Right atrium auricular region (tissue), 2 donors: ENCODE measurements at regions not wholly inside any gene's neighbourhood (a gene's known extent, or its start where the extent isn't known, plus 50 kb on each side); places are given as distances from the start of the nearest gene placed in this dataset.

ENCODE experiments used
- DNase-seq: peaks from one replicate; pipeline ENCODE4 v3.0.0-alpha.2; 2019; ENCODE audit warnings: low spot score
- H3K27ac ChIP-seq, 2 donors: fragments of 200-600 bp; sonication (generic); 1 replicate in 1 of 2; 2 replicates in 1 of 2; pipeline ENCODE4 v1.5.1; 2016 to 2019
- H3K27me3 ChIP-seq, 2 donors: fragments of 200-600 bp; sonication (generic); one replicate each; pipeline versions ENCODE4 v1.5.1 to v1.6.0; 2017 to 2019
- H3K36me3 ChIP-seq: fragments of 200-600 bp; sonication (generic); one replicate; pipeline ENCODE4 v1.5.1; 2016
- H3K4me1 ChIP-seq, 2 donors: fragments of 200-600 bp; sonication (generic); one replicate each; pipeline versions ENCODE4 v1.5.1 to v1.6.0; 2017 to 2019
- H3K4me3 ChIP-seq, 2 donors: fragments of 200-600 bp; sonication (generic); 1 replicate in 1 of 2; 2 replicates in 1 of 2; pipeline ENCODE4 v1.5.1; 2017 to 2019; ENCODE audit warnings: mild to moderate bottlenecking in 1 of 2, moderate library complexity in 1 of 2
- H3K9me3 ChIP-seq, 2 donors: fragments of 200-600 bp; sonication (generic); one replicate each; pipeline ENCODE4 v1.5.1; 2019
- TF ChIP-seq, protein P1 (sequence below), 2 donors: fragments of 200-600 bp; sonication (generic); IDR thresholded peaks; one replicate each; pipeline ENCODE4 v1.5.1; 2019; ENCODE audit warnings: antibody characterized with exemption in 2 of 2

DNA sequence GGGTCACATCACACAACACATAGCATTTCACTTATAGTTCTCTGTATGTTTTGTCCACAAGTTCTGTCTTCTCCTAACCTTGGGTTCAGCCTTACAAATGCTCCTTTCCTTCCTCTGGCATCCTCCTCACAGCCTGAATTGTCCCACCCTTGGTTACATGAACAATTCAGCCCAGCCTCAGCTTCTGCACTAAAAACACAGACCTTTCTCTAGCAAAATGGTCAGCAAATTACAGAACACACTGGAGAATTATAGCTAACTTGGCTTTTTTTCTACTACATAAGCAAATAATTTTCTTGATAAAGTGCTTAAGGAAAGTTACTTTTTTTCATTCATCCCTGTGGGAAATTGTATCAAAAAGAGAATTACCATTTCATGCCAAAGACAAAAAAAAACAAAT, 94.8 kb upstream of the COL5A2 start:
- TF ChIP-seq, protein P1, sequence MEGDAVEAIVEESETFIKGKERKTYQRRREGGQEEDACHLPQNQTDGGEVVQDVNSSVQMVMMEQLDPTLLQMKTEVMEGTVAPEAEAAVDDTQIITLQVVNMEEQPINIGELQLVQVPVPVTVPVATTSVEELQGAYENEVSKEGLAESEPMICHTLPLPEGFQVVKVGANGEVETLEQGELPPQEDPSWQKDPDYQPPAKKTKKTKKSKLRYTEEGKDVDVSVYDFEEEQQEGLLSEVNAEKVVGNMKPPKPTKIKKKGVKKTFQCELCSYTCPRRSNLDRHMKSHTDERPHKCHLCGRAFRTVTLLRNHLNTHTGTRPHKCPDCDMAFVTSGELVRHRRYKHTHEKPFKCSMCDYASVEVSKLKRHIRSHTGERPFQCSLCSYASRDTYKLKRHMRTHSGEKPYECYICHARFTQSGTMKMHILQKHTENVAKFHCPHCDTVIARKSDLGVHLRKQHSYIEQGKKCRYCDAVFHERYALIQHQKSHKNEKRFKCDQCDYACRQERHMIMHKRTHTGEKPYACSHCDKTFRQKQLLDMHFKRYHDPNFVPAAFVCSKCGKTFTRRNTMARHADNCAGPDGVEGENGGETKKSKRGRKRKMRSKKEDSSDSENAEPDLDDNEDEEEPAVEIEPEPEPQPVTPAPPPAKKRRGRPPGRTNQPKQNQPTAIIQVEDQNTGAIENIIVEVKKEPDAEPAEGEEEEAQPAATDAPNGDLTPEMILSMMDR (IDR thresholded peaks at IDR 0.05) = no peak
- Histone ChIP-seq H3K4me1 (no peaks in the 10 kb centered on the region), H3K9me3 (no peaks in the 10 kb centered on the region), H3K36me3 (no peaks in the 10 kb centered on the region), H3K4me3 (no peak overlapping the region), H3K27me3 (no peaks in the 10 kb centered on the region), H3K27ac (no peak overlapping the region)
- DNase-seq = no peak

GRCh38 chr2:189276277-189276676, 96.7 kb upstream of the COL5A2 start:
- no peaks in the 10 kb centered on the region for H3K36me3 ChIP-seq
- DNase-seq = no peak
- H3K4me3 ChIP-seq = no peak overlapping the region
- no peaks in the 10 kb centered on the region for H3K4me1 ChIP-seq
- H3K27me3 ChIP-seq = no peaks in the 10 kb centered on the region
- H3K27ac ChIP-seq = no peak overlapping the region
- H3K9me3 ChIP-seq = no peaks in the 10 kb centered on the region
- TF ChIP-seq, protein P1 (IDR thresholded peaks at IDR 0.05) = no peak

DNA sequence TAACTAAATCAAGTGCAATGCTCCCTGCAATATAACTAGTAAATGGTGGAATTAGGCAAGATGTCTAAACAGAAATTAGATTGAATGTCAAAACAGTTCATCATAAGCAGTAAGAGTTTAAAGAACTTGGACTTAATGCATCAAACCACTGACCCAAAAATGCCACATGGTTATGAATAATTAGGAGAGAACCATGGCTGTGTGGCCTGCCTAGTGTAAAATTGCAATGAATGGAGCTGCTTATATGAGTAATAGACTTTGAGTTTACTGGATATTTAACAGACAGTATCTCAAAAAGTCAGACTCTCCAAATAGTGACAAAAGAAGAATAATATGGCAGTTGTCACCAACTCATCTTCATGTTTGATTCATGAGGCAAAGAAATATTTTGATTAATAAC, 101.6 kb upstream of the COL5A2 start:
- no peak for DNase-seq
- TF ChIP-seq, protein P1 (IDR thresholded peaks at IDR 0.05) = no peak
- Histone ChIP-seq H3K27me3 (no peaks in the 10 kb centered on the region), H3K27ac (no peak overlapping the region), H3K9me3 (no peaks in the 10 kb centered on the region), H3K36me3 (no peaks in the 10 kb centered on the region), H3K4me3 (no peak overlapping the region), H3K4me1 (peaks cover 0 to 7% of the 10 kb centered on the region in 2 donors)

DNA sequence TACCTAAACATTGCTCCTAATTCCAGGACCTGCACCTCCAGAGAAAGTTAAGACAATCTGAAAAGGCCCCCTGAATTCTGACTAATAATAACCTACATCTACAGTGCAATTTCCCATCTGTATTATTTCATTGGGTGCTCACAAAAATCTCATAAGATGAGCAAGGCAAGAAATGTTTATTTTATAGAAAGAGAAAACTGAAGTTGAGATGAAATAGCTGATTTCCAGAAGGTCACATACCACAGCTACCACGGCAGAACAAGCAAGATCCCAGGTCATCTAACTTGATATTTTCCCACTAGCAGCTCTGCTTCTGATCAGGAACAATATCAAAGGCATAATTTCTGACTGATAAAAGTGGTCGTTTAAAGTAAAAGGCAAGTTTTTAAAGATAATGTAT, 105.8 kb upstream of the COL5A2 start:
- peaks cover 0 to 7% of the 10 kb centered on the region in 2 donors for H3K4me1 ChIP-seq
- H3K36me3 ChIP-seq = no peaks in the 10 kb centered on the region

DNA sequence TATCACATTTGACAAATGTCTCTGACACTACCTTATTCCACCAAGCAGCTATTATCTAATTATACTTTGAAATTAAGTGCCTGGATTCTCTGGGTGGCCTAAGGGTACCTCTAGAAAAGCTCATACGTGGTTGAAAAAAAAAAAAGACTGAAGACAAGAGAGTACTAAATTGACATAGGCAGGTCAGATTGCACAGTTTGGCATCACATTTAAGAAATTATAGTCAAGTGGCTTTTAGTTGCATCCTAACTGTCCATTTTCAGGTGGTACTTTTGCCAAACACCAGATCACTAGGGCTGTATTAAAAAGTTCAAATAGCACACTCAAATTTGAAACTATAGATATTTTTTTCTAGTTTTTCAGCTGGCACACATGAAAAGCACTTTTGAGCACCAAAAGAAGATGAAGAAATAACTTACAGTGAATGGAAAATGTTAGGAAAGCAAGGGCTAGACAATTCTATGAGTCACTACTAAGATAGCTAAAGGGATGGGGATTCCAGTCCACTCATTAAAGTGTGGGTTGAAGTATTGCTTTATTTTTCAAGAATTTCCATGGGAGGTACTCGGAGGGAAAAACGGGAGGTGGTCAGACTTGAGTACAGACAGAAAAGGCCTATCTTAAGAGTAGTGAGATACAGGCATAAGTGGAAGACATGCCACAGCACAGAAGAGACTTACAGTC, 106.5 kb upstream of the COL5A2 start:
- DNase-seq = no peak
- peaks cover 0 to 9% of the 10 kb centered on the region in 2 donors for H3K9me3 ChIP-seq

More for the DNA sequence above, 105.8 kb upstream of the COL5A2 start:
- H3K27ac ChIP-seq = peak overlapping the region; percentile 17 to 44
- H3K4me3 ChIP-seq = no peak overlapping the region
- no peak for DNase-seq
- TF ChIP-seq, protein P1 (IDR thresholded peaks at IDR 0.05) = no peak
- H3K9me3 ChIP-seq = peaks cover 0 to 9% of the 10 kb centered on the region in 2 donors
- no peaks in the 10 kb centered on the region for H3K27me3 ChIP-seq

More for the DNA sequence above, 106.5 kb upstream of the COL5A2 start:
- TF ChIP-seq, protein P1 (IDR thresholded peaks at IDR 0.05) = no peak
- peaks cover 0 to 7% of the 10 kb centered on the region in 2 donors for H3K4me1 ChIP-seq
- no peak overlapping the region for H3K4me3 ChIP-seq
- H3K27me3 ChIP-seq = no peaks in the 10 kb centered on the region
- H3K27ac ChIP-seq = peak overlapping the region; percentile 17 to 44
- no peaks in the 10 kb centered on the region for H3K36me3 ChIP-seq
